ENCODE measurements at regions not wholly inside any gene's neighbourhood (a gene's known extent, or its start where the extent isn't known, plus 50 kb on each side); places are given as distances from the start of the nearest gene placed in this dataset.

GRCh38 chr5:34598177-34598794 is 57.8 kb upstream of the RAI14 start:
- TF ChIP-seq CTCF (IDR thresholded peaks at IDR 0.05), result no peak
- no peaks in the 10 kb centered on the region for H3K36me3 ChIP-seq
- H3K9me3 ChIP-seq, result no peaks in the 10 kb centered on the region
- H3K27ac ChIP-seq, result no peak overlapping the region
- no peak overlapping the region for H3K4me3 ChIP-seq
- H3K4me1 ChIP-seq, result no peaks in the 10 kb centered on the region
- no peak for DNase-seq
- H3K27me3 ChIP-seq (ENCODE audit: low read depth), result no peaks in the 10 kb centered on the region
- intact Hi-C loops (cut with DNase I), result no loop called here
- peak; percentile 51 to 67 for ATAC-seq

DNA sequence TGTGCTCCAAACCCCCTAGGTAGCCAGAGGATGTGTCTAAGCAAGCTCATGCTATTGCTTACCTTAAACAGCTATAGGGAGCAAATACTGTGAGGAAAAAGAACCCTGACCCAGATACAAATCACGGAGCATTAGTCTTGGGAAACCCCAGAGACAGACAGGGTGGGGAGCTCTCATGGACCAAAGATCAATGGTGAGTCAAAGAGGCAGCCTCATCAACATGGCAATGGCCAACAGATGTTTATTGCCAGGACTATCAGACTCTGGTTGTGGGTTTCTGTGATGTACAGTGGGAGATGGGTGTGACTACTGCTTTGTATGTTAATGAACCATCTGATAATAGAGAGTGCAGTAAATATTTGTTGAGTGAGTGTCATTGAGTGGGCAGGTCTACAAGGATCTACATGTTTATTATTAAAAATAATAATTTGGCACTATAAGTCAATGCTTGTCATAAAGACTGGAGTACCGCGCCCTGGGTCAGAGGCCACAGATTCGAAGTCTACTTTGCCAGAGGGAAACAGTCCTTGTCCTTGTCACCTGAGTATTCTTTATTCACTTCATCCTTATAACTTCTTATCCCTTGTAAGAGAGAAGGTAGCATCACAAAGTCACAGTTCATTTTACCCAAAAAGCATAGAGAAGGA is 56.5 kb upstream of the RAI14 start:
- Histone ChIP-seq H3K4me3 (no peak overlapping the region), H3K9me3 (no peaks in the 10 kb centered on the region), H3K27me3 (ENCODE audit: low read depth) (no peaks in the 10 kb centered on the region), H3K4me1 (no peaks in the 10 kb centered on the region), H3K27ac (no peak overlapping the region), H3K36me3 (no peaks in the 10 kb centered on the region)
- intact Hi-C loops (cut with DNase I), result no loop called here
- no peak for ATAC-seq
- no peak for TF ChIP-seq CTCF (IDR thresholded peaks at IDR 0.05)
- DNase-seq, result no peak

GRCh38 chr5:34600118-34600493 is 56.0 kb upstream of the RAI14 start:
- no peak for TF ChIP-seq CTCF (IDR thresholded peaks at IDR 0.05)
- Histone ChIP-seq H3K27ac (no peak overlapping the region), H3K36me3 (no peaks in the 10 kb centered on the region), H3K9me3 (no peaks in the 10 kb centered on the region), H3K27me3 (ENCODE audit: low read depth) (no peaks in the 10 kb centered on the region), H3K4me1 (no peaks in the 10 kb centered on the region), H3K4me3 (no peak overlapping the region)
- ATAC-seq (no peak), DNase-seq (no peak)
- intact Hi-C loops (cut with DNase I), result no loop called here

GRCh38 chr5:34603378-34603777 is 52.8 kb upstream of the RAI14 start:
- Histone ChIP-seq H3K27me3 (ENCODE audit: low read depth) (no peaks in the 10 kb centered on the region), H3K4me3 (no peak overlapping the region), H3K9me3 (no peaks in the 10 kb centered on the region), H3K36me3 (no peaks in the 10 kb centered on the region), H3K4me1 (peaks cover 1% of the 10 kb centered on the region), H3K27ac (no peak overlapping the region)
- ATAC-seq, result no peak
- no peak for TF ChIP-seq CTCF (IDR thresholded peaks at IDR 0.05)
- intact Hi-C loops (cut with DNase I), result no loop called here
- no peak for DNase-seq

DNA sequence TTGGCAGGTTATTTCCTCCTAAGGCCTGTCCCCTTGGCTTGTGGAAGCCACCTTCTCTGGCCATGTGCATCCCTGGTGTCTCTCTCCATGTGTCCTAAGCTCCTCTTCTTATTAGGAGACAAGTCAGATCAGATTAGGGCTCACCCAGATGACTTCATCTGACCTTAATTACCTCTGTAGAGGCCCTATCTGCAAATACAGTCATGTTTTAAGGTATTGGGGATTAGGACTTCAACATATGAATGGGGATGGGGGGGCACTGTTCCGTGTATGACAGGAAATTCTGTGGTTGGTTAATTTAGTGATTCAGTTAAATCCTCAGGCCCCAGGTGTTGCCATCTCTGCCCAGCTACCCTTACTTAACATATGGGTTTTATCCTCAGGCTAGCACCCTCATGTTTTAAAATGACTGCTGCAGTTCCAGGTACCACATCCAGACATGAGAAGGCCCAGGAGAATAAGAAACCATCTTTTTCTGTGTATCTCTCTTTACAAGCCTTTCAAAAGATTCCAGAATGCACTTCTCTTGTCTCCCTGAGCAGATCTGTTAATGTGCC is 51.9 kb upstream of the RAI14 start:
- no peak for TF ChIP-seq CTCF (IDR thresholded peaks at IDR 0.05)
- intact Hi-C loops (cut with DNase I), result no loop called here

More for the DNA sequence above, 51.9 kb upstream of the RAI14 start:
- no peak overlapping the region for H3K4me3 ChIP-seq
- H3K36me3 ChIP-seq, result no peaks in the 10 kb centered on the region
- ATAC-seq, result no peak
- H3K9me3 ChIP-seq, result no peaks in the 10 kb centered on the region
- H3K27me3 ChIP-seq (ENCODE audit: low read depth), result no peaks in the 10 kb centered on the region
- H3K27ac ChIP-seq, result no peak overlapping the region
- DNase-seq, result no peak
- peaks cover 9% of the 10 kb centered on the region for H3K4me1 ChIP-seq
